ENCODE measurements at regions not wholly inside any gene's neighbourhood (a gene's known extent, or its start where the extent isn't known, plus 50 kb on each side); places are given as distances from the start of the nearest gene placed in this dataset.

GRCh38 chr2:226467633-226468032 is 332.0 kb downstream of the IRS1 start:
- H3K9me3 ChIP-seq (replicated peaks in 1 of 3): no peaks in the 10 kb centered on the region
- intact Hi-C loops (cut with DNase I): no loop called here

GRCh38 chr2:226467221-226467620 is 332.4 kb downstream of the IRS1 start:
- no peak for DNase-seq
- intact Hi-C loops (cut with DNase I): no loop called here
- TF ChIP-seq CTCF (IDR thresholded peaks at IDR 0.05): no peak
- no peak for TF ChIP-seq POLR2A (IDR thresholded peaks at IDR 0.05)
- H3K4me3 ChIP-seq: no peak overlapping the region
- no peaks in the 10 kb centered on the region for H3K9me3 ChIP-seq (replicated peaks in 1 of 3)
- H3K4me1 ChIP-seq (replicated peaks in 1 of 2): no peaks in the 10 kb centered on the region
- H3K36me3 ChIP-seq (replicated peaks in 1 of 2): no peaks in the 10 kb centered on the region
- no peaks in the 10 kb centered on the region for H3K27me3 ChIP-seq
- WGBS, 4 donors: 74 to 90% (median 81%) methylated on average over 5 to 6 of the region's 6 CpGs
- no peak overlapping the region for H3K27ac ChIP-seq

More at GRCh38 chr2:226467633-226468032, 332.0 kb downstream of the IRS1 start:
- Histone ChIP-seq H3K36me3 (replicated peaks in 1 of 2) (no peaks in the 10 kb centered on the region), H3K27ac (no peak overlapping the region), H3K27me3 (no peaks in the 10 kb centered on the region), H3K4me1 (replicated peaks in 1 of 2) (no peaks in the 10 kb centered on the region), H3K4me3 (no peak overlapping the region)
- DNase-seq: no peak
- no peak for TF ChIP-seq POLR2A (IDR thresholded peaks at IDR 0.05)
- TF ChIP-seq CTCF (IDR thresholded peaks at IDR 0.05): no peak
- 86 to 97% (median 88%) methylated on average over 2 of the region's 2 CpGs for WGBS, 4 donors

- H3K9me3 ChIP-seq (replicated peaks in 1 of 3): no peaks in the 10 kb centered on the region
- H3K4me1 ChIP-seq (replicated peaks in 1 of 2): no peaks in the 10 kb centered on the region
- no peaks in the 10 kb centered on the region for H3K27me3 ChIP-seq
- DNase-seq: no peak
- H3K4me3 ChIP-seq: no peak overlapping the region
- intact Hi-C loops (cut with DNase I): no loop called here
- H3K27ac ChIP-seq: no peak overlapping the region
- WGBS, 4 donors: 78 to 83% (median 81%) methylated on average over 2 of the region's 2 CpGs
- TF ChIP-seq POLR2A (IDR thresholded peaks at IDR 0.05): no peak
- no peaks in the 10 kb centered on the region for H3K36me3 ChIP-seq (replicated peaks in 1 of 2)
Observed at GRCh38 chr2:226466589-226466988, 333.0 kb downstream of the IRS1 start.

GRCh38 chr2:226466124-226466523 is 333.5 kb downstream of the IRS1 start:
- H3K27ac ChIP-seq: no peak overlapping the region
- no peak for DNase-seq
- no peaks in the 10 kb centered on the region for H3K9me3 ChIP-seq (replicated peaks in 1 of 3)
- intact Hi-C loops (cut with DNase I): no loop called here
- no peaks in the 10 kb centered on the region for H3K27me3 ChIP-seq
- no peak overlapping the region for H3K4me3 ChIP-seq
- no peaks in the 10 kb centered on the region for H3K36me3 ChIP-seq (replicated peaks in 1 of 2)
- H3K4me1 ChIP-seq (replicated peaks in 1 of 2): no peaks in the 10 kb centered on the region
- no peak for TF ChIP-seq CTCF (IDR thresholded peaks at IDR 0.05)
- TF ChIP-seq POLR2A (IDR thresholded peaks at IDR 0.05): no peak
- WGBS, 4 donors: 83 to 85% (median 84%) methylated on average over 1 of the region's 1 CpG

GRCh38 chr2:226464380-226464779 is 335.2 kb downstream of the IRS1 start:
- Histone ChIP-seq H3K9me3 (replicated peaks in 1 of 3) (no peaks in the 10 kb centered on the region), H3K27ac (no peak overlapping the region), H3K4me3 (no peak overlapping the region), H3K4me1 (replicated peaks in 1 of 2) (no peaks in the 10 kb centered on the region), H3K36me3 (replicated peaks in 1 of 2) (no peaks in the 10 kb centered on the region), H3K27me3 (no peaks in the 10 kb centered on the region)
- DNase-seq: no peak
- no peak for TF ChIP-seq CTCF (IDR thresholded peaks at IDR 0.05)
- TF ChIP-seq POLR2A (IDR thresholded peaks at IDR 0.05): no peak
- intact Hi-C loops (cut with DNase I): no loop called here
- WGBS, 4 donors: 76 to 85% (median 78%) methylated on average over 4 of the region's 4 CpGs
